Vagina (tissue), 2 donors: ENCODE measurements at regions not wholly inside any gene's neighbourhood (a gene's known extent, or its start where the extent isn't known, plus 50 kb on each side); places are given as distances from the start of the nearest gene placed in this dataset.

ENCODE experiments used
- CTCF ChIP-seq, 3 experiments: fragments of 450-650 bp in 2 of 3; fragments of 200-600 bp in 1 of 3; sonication (generic) in 1 of 3; IDR thresholded peaks; one replicate each; pipeline ENCODE4 v1.5.1; 2017 to 2019; ENCODE audit warnings: antibody characterized with exemption in 3 of 3, mild to moderate bottlenecking in 2 of 3, moderate library complexity in 2 of 3
- POLR2A ChIP-seq, 2 donors: fragments of 450-650 bp; IDR thresholded peaks; one replicate each; pipeline ENCODE4 v1.6.1; 2017; ENCODE audit warnings: antibody characterized with exemption in 2 of 2, mild to moderate bottlenecking in 2 of 2, moderate library complexity in 2 of 2
- POLR2AphosphoS5 ChIP-seq, 2 donors: sonication (generic); formaldehyde crosslinking; IDR thresholded peaks; one replicate each; pipeline ENCODE4 v1.9.0; 2017; ENCODE audit warnings: antibody characterized with exemption in 2 of 2, mild to moderate bottlenecking in 2 of 2, low read depth in 1 of 2; ENCODE audit not compliant: insufficient read depth in 1 of 2

- TF ChIP-seq CTCF (IDR thresholded peaks at IDR 0.05) = no peak
- TF ChIP-seq POLR2A (IDR thresholded peaks at IDR 0.05) = no peak
- no peak for TF ChIP-seq POLR2AphosphoS5 (IDR thresholded peaks at IDR 0.05; ENCODE audit: insufficient read depth in 1 of 2, low read depth in 1 of 2)
Measured at GRCh38 chr14:28407996-28408395, 358.6 kb upstream of the FOXG1 start.
